HepG2 (cell line): ENCODE measurements at regions not wholly inside any gene's neighbourhood (a gene's known extent, or its start where the extent isn't known, plus 50 kb on each side); places are given as distances from the start of the nearest gene placed in this dataset.

Source experiments
- ATAC-seq: fragments of 200-7000 bp; cut with Tn5 transposase; 3 replicates; pipeline ENCODE4 v1.9.1; 2020; ENCODE audit warnings: mild to moderate bottlenecking, moderate library complexity
- BruUV-seq: library from RNA; stranded (reverse); fragments of 400-500 nt; replicated peaks from 2 replicates; lab custom pipeline; 2021; lab: Mats Ljungman, UMichigan
- CTCF ChIA-PET: fragments of 300-600 bp; formaldehyde crosslinking; extraction: SDS; loops from one replicate; lab custom pipeline; 2021; ENCODE audit warnings: low total read pairs, inconsistent platforms, low intra/inter-chr PET ratio; lab: Yijun Ruan, JAX
- POLR2A ChIA-PET: fragments of 350-600 bp; sonication (Branson Sonifier 250); formaldehyde crosslinking; loops from one replicate; lab custom pipeline; 2020; ENCODE audit warnings: antibody characterized with exemption, inconsistent platforms; lab: Yijun Ruan, JAX
- DNase-seq: peaks from one replicate; pipeline ENCODE4 v3.0.0-alpha.2; 2015; ENCODE audit warnings: low spot score
- FAIRE-seq: peaks from 3 replicates; lab custom pipeline; 2011; peaks lifted over from hg19 to GRCh38; lab: Jason Lieb, UNC
- H2AFZ ChIP-seq: one replicate; pipeline ENCODE4 v1.6.1; 2011; ENCODE audit warnings: low read length, inconsistent platforms
- H3K27ac ChIP-seq: fragments of 300-600 bp; 3 replicates; pipeline ENCODE4 v1.8.0; 2011; ENCODE audit warnings: mixed run types, mild to moderate bottlenecking, mixed read lengths, low read length, inconsistent platforms; ENCODE audit not compliant: insufficient read depth; ENCODE audit errors: extremely low read length
- H3K27me3 ChIP-seq, 2 experiments: fragments of 200-600 bp in 1 of 2; 2 replicates in 1 of 2; 3 replicates in 1 of 2; pipeline versions ENCODE4 v1.6.0 to v1.8.0; 2011; ENCODE audit warnings: low read length in 2 of 2, mild to moderate bottlenecking in 2 of 2, moderate library complexity in 2 of 2, inconsistent platforms in 1 of 2; ENCODE audit not compliant: insufficient read depth in 2 of 2, control insufficient read depth in 1 of 2
- H3K36me3 ChIP-seq, 2 experiments: fragments of 200-600 bp in 1 of 2; replicated peaks in 1 of 2; 2 replicates in 1 of 2; 3 replicates in 1 of 2; pipeline versions ENCODE4 v1.5.1 to v1.8.0; 2011; ENCODE audit warnings: low read length in 2 of 2, inconsistent platforms in 1 of 2; ENCODE audit not compliant: insufficient read depth in 2 of 2, control insufficient read depth in 1 of 2
- H3K4me1 ChIP-seq: 2 replicates; pipeline ENCODE4 v1.5.1; 2012; ENCODE audit warnings: low read length, inconsistent platforms; ENCODE audit not compliant: insufficient read depth
- H3K4me2 ChIP-seq: 2 replicates; pipeline ENCODE4 v1.6.0; 2011; ENCODE audit warnings: low read depth, low read length, inconsistent platforms
- H3K4me3 ChIP-seq, 3 experiments: fragments of 200-600 bp in 1 of 3; sonication (generic), shearing (Covaris generic) in 1 of 3; replicated peaks in 1 of 3; 2 replicates each; pipeline ENCODE4 v1.5.1; 2011 to 2016; ENCODE audit warnings: low read length in 3 of 3, inconsistent platforms in 2 of 3, low read depth in 2 of 3, mild to moderate bottlenecking in 2 of 3, control low read depth in 1 of 3, mixed read lengths in 1 of 3; ENCODE audit not compliant: insufficient read depth in 1 of 3
- H3K79me2 ChIP-seq: one replicate; pipeline ENCODE4 v1.6.1; 2011; ENCODE audit warnings: low read length, inconsistent platforms; ENCODE audit not compliant: insufficient read depth
- H3K9ac ChIP-seq: 2 replicates; pipeline ENCODE4 v1.6.0; 2011; ENCODE audit warnings: mild to moderate bottlenecking, low read depth, low read length, inconsistent platforms; ENCODE audit not compliant: insufficient read depth
- H3K9me3 ChIP-seq: 2 replicates; pipeline ENCODE4 v1.5.1; 2012; ENCODE audit warnings: mild to moderate bottlenecking, low read length
- H4K20me1 ChIP-seq: 2 replicates; pipeline ENCODE4 v1.6.0; 2011; ENCODE audit warnings: inconsistent platforms, mild to moderate bottlenecking, low read length, moderate library complexity; ENCODE audit not compliant: insufficient read depth
- FOXK1 ChIP-seq: sonication (generic); formaldehyde crosslinking; IDR thresholded peaks from 2 replicates; pipeline ENCODE4 v1.4.0; 2020; ENCODE audit warnings: low read depth, missing genetic modification reagents, borderline replicate concordance
- FOXP4 ChIP-seq: sonication (generic); formaldehyde crosslinking; IDR thresholded peaks from 2 replicates; pipeline ENCODE4 v1.4.0; 2020; ENCODE audit warnings: missing genetic modification reagents
- GZF1 ChIP-seq: sonication (generic); formaldehyde crosslinking; IDR thresholded peaks from 2 replicates; pipeline ENCODE4 v1.5.1; 2020; ENCODE audit warnings: mild to moderate bottlenecking, missing genetic modification reagents
- MLLT10 ChIP-seq: sonication (generic); formaldehyde crosslinking; IDR thresholded peaks from 2 replicates; pipeline ENCODE4 v1.4.0; 2020; ENCODE audit warnings: missing genetic modification reagents
- SOX13 ChIP-seq, 3 experiments: fragments of 450-650 bp in 1 of 3; sonication (generic) in 1 of 3; formaldehyde crosslinking in 1 of 3; IDR thresholded peaks in 2 of 3; conservative IDR thresholded peaks in 1 of 3; 2 replicates each; pipeline versions ENCODE4 v1.5.0 to v1.6.1; 2016 to 2020; ENCODE audit warnings: antibody characterized with exemption in 1 of 3, mild to moderate bottlenecking in 1 of 3, missing compliant biosample characterization in 1 of 3, missing genetic modification reagents in 1 of 3, moderate library complexity in 1 of 3
- SOX6 ChIP-seq, 2 experiments: fragments of 450-650 bp in 1 of 2; sonication (generic) in 1 of 2; formaldehyde crosslinking in 1 of 2; IDR thresholded peaks; 2 replicates each; pipeline versions ENCODE4 v1.4.0 to v1.6.1; 2017 to 2020; ENCODE audit warnings: antibody characterized with exemption in 1 of 2, mild to moderate bottlenecking in 1 of 2, missing genetic modification reagents in 1 of 2
- TFAP4 ChIP-seq: sonication (generic); IDR thresholded peaks from 2 replicates; pipeline ENCODE4 v1.6.1; 2016; ENCODE audit warnings: low read depth, borderline replicate concordance
- THYN1 ChIP-seq: sonication (generic); formaldehyde crosslinking; IDR thresholded peaks from 2 replicates; pipeline ENCODE4 v1.8.1; 2023; ENCODE audit warnings: low read depth, mild to moderate bottlenecking, moderate library complexity, missing genetic modification reagents, borderline replicate concordance
- ZNF142 ChIP-seq: sonication (generic); formaldehyde crosslinking; IDR thresholded peaks from 2 replicates; pipeline ENCODE4 v1.4.0; 2020; ENCODE audit warnings: missing genetic modification reagents
- ZNF512B ChIP-seq: sonication (generic); formaldehyde crosslinking; IDR thresholded peaks from 2 replicates; pipeline ENCODE4 v1.5.1; 2020; ENCODE audit warnings: missing genetic modification reagents, mild to moderate bottlenecking, borderline replicate concordance
- ZNF644 ChIP-seq: IDR thresholded peaks from 2 replicates; pipeline ENCODE4 v1.6.1; 2016; ENCODE audit warnings: low read depth
- ZNF839 ChIP-seq: sonication (generic); formaldehyde crosslinking; IDR thresholded peaks from 2 replicates; pipeline ENCODE4 v1.4.0; 2020; ENCODE audit warnings: missing genetic modification reagents, mild to moderate bottlenecking, borderline replicate concordance
- WGBS: methylation state at CpG from one replicate; pipeline ENCODE4 v1.1.6; 2017; ENCODE audit warnings: low lambda C conversion rate; 5-methylcytosine and 5-hydroxymethylcytosine counted together
- in situ Hi-C: cut with HindIII; loops from 2 replicates; pipeline ENCODE4 v1.10.0; 2017; ENCODE audit warnings: low pct_unique_long_range_greater_than_20kb; ENCODE audit not compliant: extremely low pct_ligation_motif_present
- intact Hi-C: fragments of 100-400 bp; cut with micrococcal nuclease; formaldehyde crosslinking; loops from one replicate; pipeline ENCODE4 v1.10.0; 2022; ENCODE audit not compliant: unreplicated experiment

- Histone ChIP-seq H3K4me3 (no peak overlapping the region), H4K20me1 (no peaks in the 10 kb centered on the region), H2AFZ (no peak overlapping the region), H3K27ac (no peak overlapping the region), H3K9me3 (no peaks in the 10 kb centered on the region), H3K27me3 (no peaks in the 10 kb centered on the region), H3K4me1 (no peaks in the 10 kb centered on the region), H3K9ac (no peak overlapping the region), H3K36me3 (no peaks in the 10 kb centered on the region), H3K79me2 (no peaks in the 10 kb centered on the region), H3K4me2 (no peak overlapping the region)
- no peak for ATAC-seq
- ChIA-PET POLR2A (no interaction called here), CTCF (no interaction called here)
- in situ Hi-C loops, result no loop called here
- no TSS peak for BruUV-seq
- no peak for DNase-seq
- WGBS, result 0% methylated on average over 2 of the region's 2 CpGs
- TF ChIP-seq FOXP4 (CRISPR knock-in tag), result no peak
- no peak for TF ChIP-seq GZF1
- TF ChIP-seq SOX6 (IDR thresholded peaks at IDR 0.05), result no peak
- no peak for TF ChIP-seq SOX6 (CRISPR knock-in tag; IDR thresholded peaks at IDR 0.05)
- TF ChIP-seq THYN1, result no peak
- no peak for TF ChIP-seq ZNF839 (CRISPR knock-in tag)
- TF ChIP-seq ZNF142 (CRISPR knock-in tag), result no peak
- no peak for TF ChIP-seq ZNF644 (CRISPR knock-in tag)
- no peak for TF ChIP-seq ZNF512B (CRISPR knock-in tag)
- TF ChIP-seq MLLT10 (CRISPR knock-in tag), result no peak
- TF ChIP-seq SOX13 (IDR thresholded peaks at IDR 0.05), result no peak
- TF ChIP-seq SOX13 (CRISPR knock-in tag; conservative IDR thresholded peaks at IDR 0.05 in 1 of 2, IDR thresholded peaks at IDR 0.05 in 1 of 2), result no peak
- no peak for TF ChIP-seq TFAP4
- TF ChIP-seq FOXK1, result no peak
- FAIRE-seq, result no peak
- intact Hi-C loops, result no loop called here
These were observed 219.7 kb upstream of the CHST9 start for GRCh38 chr18:27404855-27405254.
